ENCODE measurements at regions not wholly inside any gene's neighbourhood (a gene's known extent, or its start where the extent isn't known, plus 50 kb on each side); places are given as distances from the start of the nearest gene placed in this dataset.
"Not testable (repeated sequence)": the region's sequence is repeated elsewhere in the genome, so short reads cannot be mapped to it uniquely, and the experiment has no call there.

GRCh38 chr1:47650205-47650604 is 212.4 kb downstream of the FOXD2 start:
- POLR2A ChIA-PET, result no interaction called here

GRCh38 chr1:47650611-47651010 is 212.8 kb downstream of the FOXD2 start:
- ChIA-PET CTCF (no interaction called here), POLR2A (no interaction called here)

More at GRCh38 chr1:47650205-47650604, 212.4 kb downstream of the FOXD2 start:
- CTCF ChIA-PET, result no interaction called here

GRCh38 chr1:47651311-47652089 is 213.7 kb downstream of the FOXD2 start:
- POLR2A ChIA-PET, result no interaction called here
- CTCF ChIA-PET, result no interaction called here

- ChIA-PET CTCF (no interaction called here), POLR2A (no interaction called here)
These were observed 217.9 kb downstream of the FOXD2 start for GRCh38 chr1:47655521-47656300.

- ChIA-PET CTCF (no interaction called here), POLR2A (no interaction called here)
These were observed 219.2 kb downstream of the FOXD2 start for GRCh38 chr1:47656719-47657685.

GRCh38 chr1:47658161-47658920 is 220.5 kb downstream of the FOXD2 start:
- ChIA-PET POLR2A (no interaction called here), CTCF (no interaction called here)

GRCh38 chr1:47659146-47659545 is 221.3 kb downstream of the FOXD2 start:
- ChIA-PET CTCF (no interaction called here), POLR2A (no interaction called here)

GRCh38 chr1:47660622-47661021 is 222.8 kb downstream of the FOXD2 start:
- ChIA-PET POLR2A (no interaction called here), CTCF (no interaction called here)

- POLR2A ChIA-PET, result no interaction called here
- CTCF ChIA-PET, result no interaction called here
These were observed 223.2 kb downstream of the FOXD2 start for GRCh38 chr1:47661040-47661439.

- CTCF ChIA-PET, result no interaction called here
- POLR2A ChIA-PET, result no interaction called here
These were observed 224.2 kb downstream of the FOXD2 start for GRCh38 chr1:47662068-47662467.

- CTCF ChIA-PET, result no interaction called here
These were observed 225.4 kb downstream of the FOXD2 start for GRCh38 chr1:47663286-47663685.

GRCh38 chr1:47664356-47664755 is 226.5 kb downstream of the FOXD2 start:
- ChIA-PET CTCF (no interaction called here), POLR2A (no interaction called here)

More at GRCh38 chr1:47663286-47663685, 225.4 kb downstream of the FOXD2 start:
- POLR2A ChIA-PET, result interaction anchor here (0.6 kb wide), 1 partner anchor 227 kb away, joined by 3 read pairs; no protein-coding TSS in a partner anchor

- POLR2A ChIA-PET, CTCF ChIA-PET: not testable (repeated sequence)
These were observed 227.1 kb downstream of the FOXD2 start for GRCh38 chr1:47664896-47665295.

- POLR2A ChIA-PET, result no interaction called here
- CTCF ChIA-PET, result interaction anchor here (1.4 kb wide), 1 partner anchor 40 kb away, joined by 3 read pairs; no protein-coding TSS in a partner anchor
These were observed 231.3 kb downstream of the FOXD2 start for GRCh38 chr1:47669081-47669585.

- POLR2A ChIA-PET, result no interaction called here
- CTCF ChIA-PET, result no interaction called here
These were observed 234.8 kb downstream of the FOXD2 start for GRCh38 chr1:47672622-47673021.

- POLR2A ChIA-PET, result no interaction called here
- CTCF ChIA-PET, result no interaction called here
These were observed 236.3 kb downstream of the FOXD2 start for GRCh38 chr1:47674189-47674588.

- POLR2A ChIA-PET, result no interaction called here
- CTCF ChIA-PET, result no interaction called here
These were observed 237.3 kb downstream of the FOXD2 start for GRCh38 chr1:47675047-47675675.

GRCh38 chr1:47675721-47676120 is 237.9 kb downstream of the FOXD2 start:
- CTCF ChIA-PET, result no interaction called here
- POLR2A ChIA-PET, result no interaction called here
